SK-N-SH treated with all-trans-retinoic acid at 6 μM for 48 hours (cell line): ENCODE measurements at regions not wholly inside any gene's neighbourhood (a gene's known extent, or its start where the extent isn't known, plus 50 kb on each side); places are given as distances from the start of the nearest gene placed in this dataset.

Experiments used
- ATAC-seq: fragments of 200-7000 bp; cut with Tn5 transposase; 3 replicates; pipeline ENCODE4 v1.9.1; 2020; ENCODE audit warnings: mild to moderate bottlenecking, moderate library complexity
- ARNTL ChIP-seq: fragments of 450-650 bp; formaldehyde crosslinking; IDR thresholded peaks from 2 replicates; pipeline ENCODE4 v1.5.0; 2020; ENCODE audit warnings: low read depth, mild to moderate bottlenecking, moderate library complexity, borderline replicate concordance
- CSDC2 ChIP-seq: fragments of 250-450 bp; sonication (Bioruptor Pico); IDR thresholded peaks from 2 replicates; pipeline ENCODE4 v1.5.0; 2020; ENCODE audit warnings: mild to moderate bottlenecking, moderate library complexity
- ESRRG ChIP-seq: fragments of 250-450 bp; sonication (Bioruptor Pico); IDR thresholded peaks from 2 replicates; pipeline ENCODE4 v1.6.1; 2021; ENCODE audit warnings: mild to moderate bottlenecking
- GLIS3 ChIP-seq: fragments of 250-450 bp; sonication (Bioruptor Pico); IDR thresholded peaks from 2 replicates; pipeline ENCODE4 v1.5.0; 2020; ENCODE audit warnings: mild to moderate bottlenecking, moderate library complexity
- ISL1 ChIP-seq: fragments of 250-450 bp; sonication (Bioruptor Pico); IDR thresholded peaks from 2 replicates; pipeline ENCODE4 v2.1.2; 2022; ENCODE audit warnings: mild to moderate bottlenecking, moderate library complexity
- OSR1 ChIP-seq: fragments of 250-450 bp; sonication (Bioruptor Pico); IDR thresholded peaks from 2 replicates; pipeline ENCODE4 v1.8.0; 2022; ENCODE audit warnings: moderate library complexity, mild to moderate bottlenecking, inconsistent platforms
- RARB ChIP-seq: fragments of 250-450 bp; sonication (Bioruptor Pico); IDR thresholded peaks from 2 replicates; pipeline ENCODE4 v1.8.0; 2021; ENCODE audit warnings: mild to moderate bottlenecking, moderate library complexity
- SNAI2 ChIP-seq: fragments of 250-450 bp; sonication (Bioruptor Pico); IDR thresholded peaks from 2 replicates; pipeline ENCODE4 v1.5.0; 2020; ENCODE audit warnings: mild to moderate bottlenecking, moderate library complexity
- TCF4 ChIP-seq: fragments of 250-450 bp; sonication (Bioruptor Pico); IDR thresholded peaks from 2 replicates; pipeline ENCODE4 v1.8.0; 2021; ENCODE audit warnings: mild to moderate bottlenecking, moderate library complexity, borderline replicate concordance
- TOX ChIP-seq: fragments of 250-450 bp; sonication (Bioruptor Pico); IDR thresholded peaks from 2 replicates; pipeline ENCODE4 v1.8.0; 2021; ENCODE audit warnings: mild to moderate bottlenecking, moderate library complexity, borderline replicate concordance
- ZC3H10 ChIP-seq: fragments of 250-450 bp; sonication (Bioruptor Pico); IDR thresholded peaks from 2 replicates; pipeline ENCODE4 v1.5.1; 2021; ENCODE audit warnings: mild to moderate bottlenecking, moderate library complexity
- ZFP30 ChIP-seq: fragments of 450-650 bp; formaldehyde crosslinking; IDR thresholded peaks from 2 replicates; pipeline ENCODE4 v1.5.0; 2022; ENCODE audit warnings: mild to moderate bottlenecking, moderate library complexity
- ZNF565 ChIP-seq: fragments of 450-650 bp; formaldehyde crosslinking; conservative IDR thresholded peaks from 2 replicates; pipeline ENCODE4 v1.5.0; 2020; ENCODE audit warnings: low read depth, mild to moderate bottlenecking, moderate library complexity
- ZNF70 ChIP-seq: fragments of 450-650 bp; formaldehyde crosslinking; IDR thresholded peaks from 2 replicates; pipeline ENCODE4 v1.5.0; 2020; ENCODE audit warnings: mild to moderate bottlenecking, moderate library complexity
- ZNF8 ChIP-seq: fragments of 450-650 bp; formaldehyde crosslinking; IDR thresholded peaks from 2 replicates; pipeline ENCODE4 v1.5.0; 2020; ENCODE audit warnings: mild to moderate bottlenecking, moderate library complexity
- TF ChIP-seq, protein P1 (sequence below): fragments of 250-450 bp; sonication (Bioruptor Pico); IDR thresholded peaks from 2 replicates; pipeline ENCODE4 v1.8.0; 2020; ENCODE audit warnings: mild to moderate bottlenecking, moderate library complexity, borderline replicate concordance
- TF ChIP-seq, protein P2 (sequence below): fragments of 250-450 bp; sonication (Bioruptor Pico); IDR thresholded peaks from 2 replicates; pipeline ENCODE4 v1.5.1; 2021; ENCODE audit warnings: mild to moderate bottlenecking, moderate library complexity
- TF ChIP-seq, protein P3 (sequence below): fragments of 250-450 bp; sonication (Bioruptor Pico); IDR thresholded peaks from 2 replicates; pipeline ENCODE4 v1.5.0; 2020; ENCODE audit warnings: mild to moderate bottlenecking, moderate library complexity
- TF ChIP-seq, protein P4 (sequence below): fragments of 250-450 bp; sonication (Bioruptor Pico); IDR thresholded peaks from 2 replicates; pipeline ENCODE4 v1.8.0; 2021; ENCODE audit warnings: low read depth, mild to moderate bottlenecking, moderate library complexity, borderline replicate concordance

DNA sequence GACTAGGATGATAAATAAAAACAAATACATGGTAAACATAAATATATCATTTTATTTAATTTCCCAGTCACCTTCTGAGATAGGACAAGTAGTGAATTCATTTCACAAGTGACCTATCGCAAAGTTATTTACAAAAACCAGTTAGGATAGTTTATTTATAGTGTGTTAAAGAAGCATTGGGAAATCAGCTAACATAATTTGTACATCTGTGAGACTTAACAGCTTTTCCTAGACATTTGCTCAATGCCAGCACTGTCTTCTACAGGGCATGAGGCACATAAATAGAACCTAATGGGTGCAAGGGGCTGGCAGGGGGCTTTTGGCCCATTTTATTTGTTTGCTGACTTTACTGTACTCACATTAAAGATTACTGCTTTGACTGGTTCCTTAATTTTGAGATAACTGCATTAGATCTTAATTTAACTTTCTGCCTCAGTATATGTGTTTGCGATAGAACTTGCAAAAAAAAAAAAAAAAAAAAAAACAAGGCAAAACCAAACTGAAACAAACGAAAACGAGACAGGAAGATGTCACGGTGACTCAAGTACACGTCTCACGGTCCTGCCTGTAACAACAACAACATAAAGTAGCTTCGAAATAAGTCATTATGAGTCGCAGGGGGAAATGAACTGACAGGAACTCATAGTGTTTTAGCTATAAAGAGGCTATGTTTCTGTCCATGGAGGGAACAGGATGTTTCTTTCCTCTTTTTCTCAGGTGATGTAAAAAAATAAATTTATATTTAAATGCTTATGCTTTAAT lies 133.7 kb upstream of the GMDS start (continued):
- TF ChIP-seq, protein P1, sequence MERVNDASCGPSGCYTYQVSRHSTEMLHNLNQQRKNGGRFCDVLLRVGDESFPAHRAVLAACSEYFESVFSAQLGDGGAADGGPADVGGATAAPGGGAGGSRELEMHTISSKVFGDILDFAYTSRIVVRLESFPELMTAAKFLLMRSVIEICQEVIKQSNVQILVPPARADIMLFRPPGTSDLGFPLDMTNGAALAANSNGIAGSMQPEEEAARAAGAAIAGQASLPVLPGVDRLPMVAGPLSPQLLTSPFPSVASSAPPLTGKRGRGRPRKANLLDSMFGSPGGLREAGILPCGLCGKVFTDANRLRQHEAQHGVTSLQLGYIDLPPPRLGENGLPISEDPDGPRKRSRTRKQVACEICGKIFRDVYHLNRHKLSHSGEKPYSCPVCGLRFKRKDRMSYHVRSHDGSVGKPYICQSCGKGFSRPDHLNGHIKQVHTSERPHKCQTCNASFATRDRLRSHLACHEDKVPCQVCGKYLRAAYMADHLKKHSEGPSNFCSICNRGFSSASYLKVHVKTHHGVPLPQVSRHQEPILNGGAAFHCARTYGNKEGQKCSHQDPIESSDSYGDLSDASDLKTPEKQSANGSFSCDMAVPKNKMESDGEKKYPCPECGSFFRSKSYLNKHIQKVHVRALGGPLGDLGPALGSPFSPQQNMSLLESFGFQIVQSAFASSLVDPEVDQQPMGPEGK (CRISPR knock-in tag) = no peak
- TF ChIP-seq ZNF70 (CRISPR knock-in tag) (no peak), ESRRG (CRISPR knock-in tag) (no peak)

DNA sequence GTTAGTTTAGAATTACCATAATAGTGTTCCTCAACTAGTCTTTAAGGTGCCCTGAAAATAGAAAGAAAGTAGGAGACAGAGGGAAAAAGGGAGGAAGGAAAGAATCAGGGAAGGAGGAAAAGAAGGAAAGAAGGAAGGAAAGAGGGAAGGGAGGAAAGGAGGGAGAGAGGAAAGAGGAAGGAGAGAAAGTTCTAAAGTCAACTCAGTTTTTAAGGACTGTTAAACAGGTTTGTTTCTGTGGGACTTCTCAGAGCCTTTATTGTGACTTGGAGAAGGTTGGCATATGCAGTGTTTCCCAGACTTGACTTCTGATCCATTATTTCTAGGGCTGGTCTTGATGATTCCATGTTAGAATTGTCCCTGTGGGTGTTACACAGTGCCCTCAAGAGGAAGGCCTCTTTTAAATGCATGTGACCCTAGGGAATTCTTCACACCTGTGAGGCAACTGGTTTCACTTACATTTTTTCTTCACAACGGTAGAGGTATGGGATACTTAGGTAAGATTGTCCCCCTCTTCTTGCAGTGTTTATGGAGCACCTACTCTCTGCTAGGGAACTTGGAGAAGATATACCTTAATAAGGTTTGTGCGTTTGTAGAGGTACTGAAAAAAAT lies 132.7 kb upstream of the GMDS start:
- no peak for ATAC-seq
- TF ChIP-seq ZNF565 = no peak
- no peak for TF ChIP-seq ZNF8
- TF ChIP-seq CSDC2 (CRISPR knock-in tag) = no peak
- TF ChIP-seq ISL1 (CRISPR knock-in tag) = no peak
- TF ChIP-seq GLIS3 (CRISPR knock-in tag) = no peak
- TF ChIP-seq, protein P2, sequence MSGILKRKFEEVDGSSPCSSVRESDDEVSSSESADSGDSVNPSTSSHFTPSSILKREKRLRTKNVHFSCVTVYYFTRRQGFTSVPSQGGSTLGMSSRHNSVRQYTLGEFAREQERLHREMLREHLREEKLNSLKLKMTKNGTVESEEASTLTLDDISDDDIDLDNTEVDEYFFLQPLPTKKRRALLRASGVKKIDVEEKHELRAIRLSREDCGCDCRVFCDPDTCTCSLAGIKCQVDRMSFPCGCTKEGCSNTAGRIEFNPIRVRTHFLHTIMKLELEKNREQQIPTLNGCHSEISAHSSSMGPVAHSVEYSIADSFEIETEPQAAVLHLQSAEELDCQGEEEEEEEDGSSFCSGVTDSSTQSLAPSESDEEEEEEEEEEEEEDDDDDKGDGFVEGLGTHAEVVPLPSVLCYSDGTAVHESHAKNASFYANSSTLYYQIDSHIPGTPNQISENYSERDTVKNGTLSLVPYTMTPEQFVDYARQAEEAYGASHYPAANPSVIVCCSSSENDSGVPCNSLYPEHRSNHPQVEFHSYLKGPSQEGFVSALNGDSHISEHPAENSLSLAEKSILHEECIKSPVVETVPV (CRISPR knock-in tag) = no peak
- TF ChIP-seq, protein P3, sequence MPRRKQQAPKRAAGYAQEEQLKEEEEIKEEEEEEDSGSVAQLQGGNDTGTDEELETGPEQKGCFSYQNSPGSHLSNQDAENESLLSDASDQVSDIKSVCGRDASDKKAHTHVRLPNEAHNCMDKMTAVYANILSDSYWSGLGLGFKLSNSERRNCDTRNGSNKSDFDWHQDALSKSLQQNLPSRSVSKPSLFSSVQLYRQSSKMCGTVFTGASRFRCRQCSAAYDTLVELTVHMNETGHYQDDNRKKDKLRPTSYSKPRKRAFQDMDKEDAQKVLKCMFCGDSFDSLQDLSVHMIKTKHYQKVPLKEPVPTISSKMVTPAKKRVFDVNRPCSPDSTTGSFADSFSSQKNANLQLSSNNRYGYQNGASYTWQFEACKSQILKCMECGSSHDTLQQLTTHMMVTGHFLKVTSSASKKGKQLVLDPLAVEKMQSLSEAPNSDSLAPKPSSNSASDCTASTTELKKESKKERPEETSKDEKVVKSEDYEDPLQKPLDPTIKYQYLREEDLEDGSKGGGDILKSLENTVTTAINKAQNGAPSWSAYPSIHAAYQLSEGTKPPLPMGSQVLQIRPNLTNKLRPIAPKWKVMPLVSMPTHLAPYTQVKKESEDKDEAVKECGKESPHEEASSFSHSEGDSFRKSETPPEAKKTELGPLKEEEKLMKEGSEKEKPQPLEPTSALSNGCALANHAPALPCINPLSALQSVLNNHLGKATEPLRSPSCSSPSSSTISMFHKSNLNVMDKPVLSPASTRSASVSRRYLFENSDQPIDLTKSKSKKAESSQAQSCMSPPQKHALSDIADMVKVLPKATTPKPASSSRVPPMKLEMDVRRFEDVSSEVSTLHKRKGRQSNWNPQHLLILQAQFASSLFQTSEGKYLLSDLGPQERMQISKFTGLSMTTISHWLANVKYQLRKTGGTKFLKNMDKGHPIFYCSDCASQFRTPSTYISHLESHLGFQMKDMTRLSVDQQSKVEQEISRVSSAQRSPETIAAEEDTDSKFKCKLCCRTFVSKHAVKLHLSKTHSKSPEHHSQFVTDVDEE (CRISPR knock-in tag) = no peak
- TF ChIP-seq, protein P4, sequence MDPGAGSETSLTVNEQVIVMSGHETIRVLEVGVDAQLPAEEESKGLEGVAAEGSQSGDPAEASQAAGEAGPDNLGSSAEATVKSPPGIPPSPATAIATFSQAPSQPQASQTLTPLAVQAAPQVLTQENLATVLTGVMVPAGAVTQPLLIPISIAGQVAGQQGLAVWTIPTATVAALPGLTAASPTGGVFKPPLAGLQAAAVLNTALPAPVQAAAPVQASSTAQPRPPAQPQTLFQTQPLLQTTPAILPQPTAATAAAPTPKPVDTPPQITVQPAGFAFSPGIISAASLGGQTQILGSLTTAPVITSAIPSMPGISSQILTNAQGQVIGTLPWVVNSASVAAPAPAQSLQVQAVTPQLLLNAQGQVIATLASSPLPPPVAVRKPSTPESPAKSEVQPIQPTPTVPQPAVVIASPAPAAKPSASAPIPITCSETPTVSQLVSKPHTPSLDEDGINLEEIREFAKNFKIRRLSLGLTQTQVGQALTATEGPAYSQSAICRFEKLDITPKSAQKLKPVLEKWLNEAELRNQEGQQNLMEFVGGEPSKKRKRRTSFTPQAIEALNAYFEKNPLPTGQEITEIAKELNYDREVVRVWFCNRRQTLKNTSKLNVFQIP (CRISPR knock-in tag) = no peak
- no peak for TF ChIP-seq ZFP30
- TF ChIP-seq, protein P1 (CRISPR knock-in tag) = no peak
- no peak for TF ChIP-seq TOX (CRISPR knock-in tag)
- TF ChIP-seq ZNF70 (CRISPR knock-in tag) = no peak
- TF ChIP-seq TCF4 (CRISPR knock-in tag) = no peak
- no peak for TF ChIP-seq ZC3H10 (CRISPR knock-in tag)
- no peak for TF ChIP-seq OSR1 (CRISPR knock-in tag)
- TF ChIP-seq ESRRG (CRISPR knock-in tag) = no peak
- no peak for TF ChIP-seq RARB
- TF ChIP-seq SNAI2 (CRISPR knock-in tag) = no peak
- TF ChIP-seq ARNTL (CRISPR knock-in tag) = no peak
